VCaP (cell line): ENCODE measurements at regions not wholly inside any gene's neighbourhood (a gene's known extent, or its start where the extent isn't known, plus 50 kb on each side); places are given as distances from the start of the nearest gene placed in this dataset.

ENCODE experiments used
- H3K27ac ChIP-seq: fragments of 450-650 bp; 2 replicates; pipeline ENCODE4 v1.5.1; 2017
- TF ChIP-seq, protein P1 (sequence below): fragments of 450-650 bp; conservative IDR thresholded peaks from 2 replicates; pipeline ENCODE4 v1.5.1; 2017; ENCODE audit warnings: mild to moderate bottlenecking, moderate library complexity

DNA sequence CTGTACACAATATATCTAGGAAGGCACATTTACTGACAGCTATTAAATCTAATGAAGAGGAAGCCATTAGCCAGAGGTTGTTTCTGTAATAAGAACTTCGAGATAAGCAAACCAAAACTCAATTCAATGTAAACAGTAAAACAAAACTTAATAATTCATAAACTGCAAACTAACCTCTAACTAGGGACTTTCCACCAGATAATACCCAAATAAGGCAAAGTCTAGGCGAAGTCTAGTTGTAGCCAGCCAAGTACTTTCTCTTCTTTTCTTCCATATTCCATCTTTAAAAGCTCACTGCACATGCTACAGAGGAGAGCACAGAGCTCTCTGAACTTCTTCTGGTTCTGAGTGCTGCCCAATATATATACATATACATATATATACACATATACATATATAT is 229.9 kb upstream of the ANO5 start:
- TF ChIP-seq, protein P1, sequence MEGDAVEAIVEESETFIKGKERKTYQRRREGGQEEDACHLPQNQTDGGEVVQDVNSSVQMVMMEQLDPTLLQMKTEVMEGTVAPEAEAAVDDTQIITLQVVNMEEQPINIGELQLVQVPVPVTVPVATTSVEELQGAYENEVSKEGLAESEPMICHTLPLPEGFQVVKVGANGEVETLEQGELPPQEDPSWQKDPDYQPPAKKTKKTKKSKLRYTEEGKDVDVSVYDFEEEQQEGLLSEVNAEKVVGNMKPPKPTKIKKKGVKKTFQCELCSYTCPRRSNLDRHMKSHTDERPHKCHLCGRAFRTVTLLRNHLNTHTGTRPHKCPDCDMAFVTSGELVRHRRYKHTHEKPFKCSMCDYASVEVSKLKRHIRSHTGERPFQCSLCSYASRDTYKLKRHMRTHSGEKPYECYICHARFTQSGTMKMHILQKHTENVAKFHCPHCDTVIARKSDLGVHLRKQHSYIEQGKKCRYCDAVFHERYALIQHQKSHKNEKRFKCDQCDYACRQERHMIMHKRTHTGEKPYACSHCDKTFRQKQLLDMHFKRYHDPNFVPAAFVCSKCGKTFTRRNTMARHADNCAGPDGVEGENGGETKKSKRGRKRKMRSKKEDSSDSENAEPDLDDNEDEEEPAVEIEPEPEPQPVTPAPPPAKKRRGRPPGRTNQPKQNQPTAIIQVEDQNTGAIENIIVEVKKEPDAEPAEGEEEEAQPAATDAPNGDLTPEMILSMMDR, result no peak
- no peak overlapping the region for H3K27ac ChIP-seq

DNA sequence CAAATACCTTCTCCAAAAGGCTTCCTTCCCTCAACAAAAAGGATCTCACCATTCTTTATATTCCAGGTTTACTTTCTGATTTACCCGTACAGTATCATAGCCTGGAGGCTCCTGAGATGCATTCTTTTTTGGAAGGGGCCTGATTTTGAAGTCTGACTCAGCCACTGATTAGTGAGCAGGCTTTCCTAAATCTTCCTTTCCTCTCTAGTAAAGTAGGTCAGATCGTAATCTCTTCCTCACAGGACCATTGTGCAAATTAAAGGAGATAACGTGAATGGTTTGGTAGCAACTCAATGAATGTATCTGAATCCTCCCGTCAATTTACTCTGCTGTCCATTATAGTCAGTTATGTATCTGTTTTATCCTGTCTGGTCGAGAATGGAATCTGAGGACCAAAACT is 227.7 kb upstream of the ANO5 start:
- TF ChIP-seq, protein P1, result no peak
- H3K27ac ChIP-seq, result no peak overlapping the region

DNA sequence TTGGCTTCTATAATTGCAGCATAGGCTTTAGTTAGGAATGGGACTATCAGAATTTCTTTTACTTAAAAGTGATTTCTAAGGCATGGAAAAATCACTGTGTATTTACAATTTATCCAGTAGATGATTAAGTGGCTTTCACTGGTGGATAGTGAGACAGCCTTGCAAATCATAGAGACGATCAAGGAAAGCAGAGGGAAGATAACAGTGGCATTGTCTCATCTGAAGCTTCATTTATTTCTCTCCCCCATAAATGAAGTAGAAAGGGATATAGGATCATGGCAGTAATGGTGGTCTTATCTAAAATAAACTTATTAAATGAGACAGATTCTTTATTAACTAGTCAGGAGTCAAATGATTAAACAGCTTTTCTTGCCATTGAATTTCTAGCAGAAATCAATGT is 224.2 kb upstream of the ANO5 start:
- TF ChIP-seq, protein P1, result no peak
- no peak overlapping the region for H3K27ac ChIP-seq

- H3K27ac ChIP-seq, result no peak overlapping the region
- TF ChIP-seq, protein P1, result no peak
These were observed 223.0 kb upstream of the ANO5 start for GRCh38 chr11:21969841-21970240.

- no peak overlapping the region for H3K27ac ChIP-seq
- TF ChIP-seq, protein P1, result no peak
These were observed 217.6 kb upstream of the ANO5 start for GRCh38 chr11:21975242-21975641.

DNA sequence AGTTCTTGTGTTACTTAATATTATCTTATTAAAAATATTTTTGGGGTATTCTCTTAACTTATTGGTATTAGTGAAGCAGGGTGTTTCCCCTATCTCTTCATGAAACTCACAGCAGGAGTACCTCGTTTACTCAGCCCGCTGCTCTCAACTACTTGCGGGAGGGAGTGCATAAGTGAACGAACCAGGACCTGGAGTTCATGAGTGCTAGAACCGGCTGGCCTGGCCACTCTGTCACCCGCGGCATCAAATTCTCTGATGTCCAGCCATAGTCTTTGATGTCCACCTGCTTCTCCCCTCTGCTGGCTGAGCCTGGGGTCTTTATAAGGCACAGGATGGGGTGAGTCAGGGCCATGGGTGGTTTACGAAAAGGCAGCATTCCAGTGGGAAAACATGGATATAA is 216.7 kb upstream of the ANO5 start:
- TF ChIP-seq, protein P1, result no peak
- H3K27ac ChIP-seq, result no peak overlapping the region

- TF ChIP-seq, protein P1, result no peak
These were observed 209.5 kb upstream of the ANO5 start for GRCh38 chr11:21983431-21983830.

DNA sequence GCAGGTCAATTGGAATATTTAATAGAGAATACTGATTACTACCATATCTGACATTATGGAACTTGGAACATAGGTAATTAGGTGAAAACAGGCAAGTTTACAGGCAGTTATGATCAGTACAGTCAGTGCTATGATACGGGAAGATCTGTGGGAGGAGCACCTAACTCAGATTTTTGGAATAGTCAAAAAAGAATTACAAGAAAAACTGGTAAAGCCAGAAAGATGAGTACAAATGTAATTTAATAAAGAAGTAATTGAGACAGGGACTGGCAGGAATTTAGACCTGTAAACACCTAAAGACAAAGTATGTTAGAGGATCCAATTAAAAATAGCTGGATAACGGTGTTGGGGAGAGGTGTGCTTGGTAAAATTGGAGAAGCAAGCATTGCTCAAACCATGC is 206.5 kb upstream of the ANO5 start:
- no peak overlapping the region for H3K27ac ChIP-seq
- TF ChIP-seq, protein P1, result no peak

More at GRCh38 chr11:21983431-21983830, 209.5 kb upstream of the ANO5 start:
- no peak overlapping the region for H3K27ac ChIP-seq
